ENCODE measurements at regions not wholly inside any gene's neighbourhood (a gene's known extent, or its start where the extent isn't known, plus 50 kb on each side); places are given as distances from the start of the nearest gene placed in this dataset.

- TF ChIP-seq CREB1 (IDR thresholded peaks at IDR 0.05) (no peak), CBX8 (IDR thresholded peaks at IDR 0.05; ENCODE audit: borderline replicate concordance, low read depth, low read length) (no peak), SRF (IDR thresholded peaks at IDR 0.05; ENCODE audit: low read depth, low read length) (no peak), RFX5 (IDR thresholded peaks at IDR 0.05; ENCODE audit: borderline replicate concordance, low read depth, low read length) (no peak), HDAC6 (IDR thresholded peaks at IDR 0.05; ENCODE audit: low read depth, low read length) (no peak), TCF12 (IDR thresholded peaks at IDR 0.05; ENCODE audit: low read depth, low read length) (no peak), TAF1 (IDR thresholded peaks at IDR 0.05; ENCODE audit: low read depth, low read length) (no peak)
- TF ChIP-seq, protein P1, sequence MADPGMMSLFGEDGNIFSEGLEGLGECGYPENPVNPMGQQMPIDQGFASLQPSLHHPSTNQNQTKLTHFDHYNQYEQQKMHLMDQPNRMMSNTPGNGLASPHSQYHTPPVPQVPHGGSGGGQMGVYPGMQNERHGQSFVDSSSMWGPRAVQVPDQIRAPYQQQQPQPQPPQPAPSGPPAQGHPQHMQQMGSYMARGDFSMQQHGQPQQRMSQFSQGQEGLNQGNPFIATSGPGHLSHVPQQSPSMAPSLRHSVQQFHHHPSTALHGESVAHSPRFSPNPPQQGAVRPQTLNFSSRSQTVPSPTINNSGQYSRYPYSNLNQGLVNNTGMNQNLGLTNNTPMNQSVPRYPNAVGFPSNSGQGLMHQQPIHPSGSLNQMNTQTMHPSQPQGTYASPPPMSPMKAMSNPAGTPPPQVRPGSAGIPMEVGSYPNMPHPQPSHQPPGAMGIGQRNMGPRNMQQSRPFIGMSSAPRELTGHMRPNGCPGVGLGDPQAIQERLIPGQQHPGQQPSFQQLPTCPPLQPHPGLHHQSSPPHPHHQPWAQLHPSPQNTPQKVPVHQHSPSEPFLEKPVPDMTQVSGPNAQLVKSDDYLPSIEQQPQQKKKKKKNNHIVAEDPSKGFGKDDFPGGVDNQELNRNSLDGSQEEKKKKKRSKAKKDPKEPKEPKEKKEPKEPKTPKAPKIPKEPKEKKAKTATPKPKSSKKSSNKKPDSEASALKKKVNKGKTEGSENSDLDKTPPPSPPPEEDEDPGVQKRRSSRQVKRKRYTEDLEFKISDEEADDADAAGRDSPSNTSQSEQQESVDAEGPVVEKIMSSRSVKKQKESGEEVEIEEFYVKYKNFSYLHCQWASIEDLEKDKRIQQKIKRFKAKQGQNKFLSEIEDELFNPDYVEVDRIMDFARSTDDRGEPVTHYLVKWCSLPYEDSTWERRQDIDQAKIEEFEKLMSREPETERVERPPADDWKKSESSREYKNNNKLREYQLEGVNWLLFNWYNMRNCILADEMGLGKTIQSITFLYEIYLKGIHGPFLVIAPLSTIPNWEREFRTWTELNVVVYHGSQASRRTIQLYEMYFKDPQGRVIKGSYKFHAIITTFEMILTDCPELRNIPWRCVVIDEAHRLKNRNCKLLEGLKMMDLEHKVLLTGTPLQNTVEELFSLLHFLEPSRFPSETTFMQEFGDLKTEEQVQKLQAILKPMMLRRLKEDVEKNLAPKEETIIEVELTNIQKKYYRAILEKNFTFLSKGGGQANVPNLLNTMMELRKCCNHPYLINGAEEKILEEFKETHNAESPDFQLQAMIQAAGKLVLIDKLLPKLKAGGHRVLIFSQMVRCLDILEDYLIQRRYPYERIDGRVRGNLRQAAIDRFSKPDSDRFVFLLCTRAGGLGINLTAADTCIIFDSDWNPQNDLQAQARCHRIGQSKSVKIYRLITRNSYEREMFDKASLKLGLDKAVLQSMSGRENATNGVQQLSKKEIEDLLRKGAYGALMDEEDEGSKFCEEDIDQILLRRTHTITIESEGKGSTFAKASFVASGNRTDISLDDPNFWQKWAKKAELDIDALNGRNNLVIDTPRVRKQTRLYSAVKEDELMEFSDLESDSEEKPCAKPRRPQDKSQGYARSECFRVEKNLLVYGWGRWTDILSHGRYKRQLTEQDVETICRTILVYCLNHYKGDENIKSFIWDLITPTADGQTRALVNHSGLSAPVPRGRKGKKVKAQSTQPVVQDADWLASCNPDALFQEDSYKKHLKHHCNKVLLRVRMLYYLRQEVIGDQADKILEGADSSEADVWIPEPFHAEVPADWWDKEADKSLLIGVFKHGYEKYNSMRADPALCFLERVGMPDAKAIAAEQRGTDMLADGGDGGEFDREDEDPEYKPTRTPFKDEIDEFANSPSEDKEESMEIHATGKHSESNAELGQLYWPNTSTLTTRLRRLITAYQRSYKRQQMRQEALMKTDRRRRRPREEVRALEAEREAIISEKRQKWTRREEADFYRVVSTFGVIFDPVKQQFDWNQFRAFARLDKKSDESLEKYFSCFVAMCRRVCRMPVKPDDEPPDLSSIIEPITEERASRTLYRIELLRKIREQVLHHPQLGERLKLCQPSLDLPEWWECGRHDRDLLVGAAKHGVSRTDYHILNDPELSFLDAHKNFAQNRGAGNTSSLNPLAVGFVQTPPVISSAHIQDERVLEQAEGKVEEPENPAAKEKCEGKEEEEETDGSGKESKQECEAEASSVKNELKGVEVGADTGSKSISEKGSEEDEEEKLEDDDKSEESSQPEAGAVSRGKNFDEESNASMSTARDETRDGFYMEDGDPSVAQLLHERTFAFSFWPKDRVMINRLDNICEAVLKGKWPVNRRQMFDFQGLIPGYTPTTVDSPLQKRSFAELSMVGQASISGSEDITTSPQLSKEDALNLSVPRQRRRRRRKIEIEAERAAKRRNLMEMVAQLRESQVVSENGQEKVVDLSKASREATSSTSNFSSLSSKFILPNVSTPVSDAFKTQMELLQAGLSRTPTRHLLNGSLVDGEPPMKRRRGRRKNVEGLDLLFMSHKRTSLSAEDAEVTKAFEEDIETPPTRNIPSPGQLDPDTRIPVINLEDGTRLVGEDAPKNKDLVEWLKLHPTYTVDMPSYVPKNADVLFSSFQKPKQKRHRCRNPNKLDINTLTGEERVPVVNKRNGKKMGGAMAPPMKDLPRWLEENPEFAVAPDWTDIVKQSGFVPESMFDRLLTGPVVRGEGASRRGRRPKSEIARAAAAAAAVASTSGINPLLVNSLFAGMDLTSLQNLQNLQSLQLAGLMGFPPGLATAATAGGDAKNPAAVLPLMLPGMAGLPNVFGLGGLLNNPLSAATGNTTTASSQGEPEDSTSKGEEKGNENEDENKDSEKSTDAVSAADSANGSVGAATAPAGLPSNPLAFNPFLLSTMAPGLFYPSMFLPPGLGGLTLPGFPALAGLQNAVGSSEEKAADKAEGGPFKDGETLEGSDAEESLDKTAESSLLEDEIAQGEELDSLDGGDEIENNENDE (IDR thresholded peaks at IDR 0.05; ENCODE audit: insufficient replicate concordance, low read length), result no peak
These were observed 1352.4 kb downstream of the ARAP2 start (continued) for GRCh38 chr4:34891892-34892291.
